Skeletal muscle tissue (tissue), 3 donors: ENCODE measurements at regions not wholly inside any gene's neighbourhood (a gene's known extent, or its start where the extent isn't known, plus 50 kb on each side); places are given as distances from the start of the nearest gene placed in this dataset.

ENCODE experiments used
- H3K27ac ChIP-seq: one replicate; pipeline ENCODE4 v1.7.0; 2013; ENCODE audit warnings: mild to moderate bottlenecking, low read depth, low read length, inconsistent platforms
- H3K27me3 ChIP-seq, 3 donors: one replicate each; pipeline ENCODE4 v1.7.0; 2013; ENCODE audit warnings: low read length in 3 of 3; ENCODE audit not compliant: control insufficient read depth in 3 of 3, insufficient read depth in 3 of 3
- H3K36me3 ChIP-seq, 3 donors: one replicate each; pipeline ENCODE4 v1.7.0; 2013; ENCODE audit warnings: low read length in 3 of 3; ENCODE audit not compliant: control insufficient read depth in 3 of 3, insufficient read depth in 3 of 3
- H3K4me1 ChIP-seq, 3 donors: one replicate each; pipeline ENCODE4 v1.7.0; 2013; ENCODE audit warnings: low read length in 3 of 3, mild to moderate bottlenecking in 3 of 3; ENCODE audit not compliant: control insufficient read depth in 3 of 3, insufficient read depth in 3 of 3
- H3K4me3 ChIP-seq, 3 donors: one replicate each; pipeline ENCODE4 v1.7.0; 2013; ENCODE audit warnings: low read length in 3 of 3
- H3K9ac ChIP-seq, 3 donors: one replicate each; pipeline ENCODE4 v1.7.0; 2013; ENCODE audit warnings: low read length in 3 of 3, mild to moderate bottlenecking in 3 of 3, moderate library complexity in 2 of 3, low read depth in 1 of 3
- H3K9me3 ChIP-seq, 3 donors: one replicate each; pipeline ENCODE4 v1.7.0; 2013; ENCODE audit warnings: low read length in 3 of 3; ENCODE audit not compliant: control insufficient read depth in 3 of 3
- donor health status: Osteomylitis.

DNA sequence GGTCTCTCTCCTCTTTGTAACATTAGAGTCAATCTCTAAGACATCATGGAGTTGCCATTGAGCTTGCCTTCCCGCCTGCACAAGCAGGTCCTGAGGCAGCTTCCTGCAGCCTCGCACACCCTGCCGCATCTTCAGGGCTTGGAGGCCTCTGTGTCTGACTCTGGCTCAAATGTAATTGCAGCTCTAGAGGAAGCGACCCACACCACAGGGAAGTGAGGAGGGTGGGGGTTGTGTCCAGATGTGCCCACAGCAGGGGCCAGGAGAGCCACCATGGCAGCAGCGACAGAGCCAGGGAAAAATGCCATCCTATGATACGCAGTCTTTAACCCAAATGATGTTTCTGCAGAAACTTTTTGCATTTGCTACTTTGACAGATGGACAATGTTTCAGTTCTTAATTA lies 216.0 kb upstream of the ZNF32 start:
- Histone ChIP-seq H3K27me3 (no peaks in the 10 kb centered on the region), H3K9ac (no peak overlapping the region), H3K9me3 (no peaks in the 10 kb centered on the region), H3K4me1 (peaks cover 18 to 31% (median 27%) of the 10 kb centered on the region in 3 donors), H3K4me3 (no peak overlapping the region), H3K27ac (peak overlapping the region; percentile 77), H3K36me3 (no peaks in the 10 kb centered on the region)

DNA sequence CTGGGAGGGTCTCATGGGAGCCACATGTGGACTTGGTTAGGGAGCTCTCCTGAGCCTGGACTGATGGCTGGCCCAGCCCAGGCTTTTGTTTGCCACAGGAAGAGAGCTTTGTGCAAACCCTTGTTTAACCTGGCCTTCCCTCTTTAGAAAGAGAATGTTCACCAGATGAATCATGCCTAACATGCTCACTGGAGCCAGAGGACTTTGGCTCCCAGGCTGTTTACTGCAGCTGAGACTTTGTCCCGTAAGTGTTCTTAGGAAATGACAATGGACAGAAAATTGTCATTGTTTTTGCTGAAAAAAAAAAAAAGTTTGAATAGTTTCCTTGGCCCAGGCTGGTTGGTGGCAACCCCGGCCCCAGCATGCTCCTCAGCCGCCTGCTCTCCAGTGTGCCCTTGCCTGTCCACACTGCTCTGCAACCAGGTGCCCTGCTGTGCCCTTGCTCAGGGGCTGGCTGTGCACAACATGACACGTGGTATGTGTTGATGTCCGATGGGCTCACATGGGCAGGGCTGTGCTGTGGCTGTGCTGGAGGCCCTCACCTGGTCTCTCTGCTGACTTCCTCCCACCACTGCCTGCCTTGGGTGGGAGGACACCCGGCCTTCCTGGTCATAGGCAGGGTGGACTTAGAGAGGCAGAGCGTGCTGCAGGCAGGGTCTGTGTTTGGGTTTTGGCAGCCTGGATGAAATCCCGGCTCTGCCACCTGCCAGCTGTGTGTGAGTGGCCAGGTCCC lies 215.3 kb upstream of the ZNF32 start:
- Histone ChIP-seq H3K36me3 (no peaks in the 10 kb centered on the region), H3K4me1 (peaks cover 18 to 27% (median 26%) of the 10 kb centered on the region in 3 donors), H3K27ac (peak overlapping the region; percentile 77), H3K4me3 (peak overlapping the region in 1 of 3 donors; percentile 13), H3K9ac (peak overlapping the region in 1 of 3 donors; percentile 66), H3K9me3 (no peaks in the 10 kb centered on the region), H3K27me3 (no peaks in the 10 kb centered on the region)

DNA sequence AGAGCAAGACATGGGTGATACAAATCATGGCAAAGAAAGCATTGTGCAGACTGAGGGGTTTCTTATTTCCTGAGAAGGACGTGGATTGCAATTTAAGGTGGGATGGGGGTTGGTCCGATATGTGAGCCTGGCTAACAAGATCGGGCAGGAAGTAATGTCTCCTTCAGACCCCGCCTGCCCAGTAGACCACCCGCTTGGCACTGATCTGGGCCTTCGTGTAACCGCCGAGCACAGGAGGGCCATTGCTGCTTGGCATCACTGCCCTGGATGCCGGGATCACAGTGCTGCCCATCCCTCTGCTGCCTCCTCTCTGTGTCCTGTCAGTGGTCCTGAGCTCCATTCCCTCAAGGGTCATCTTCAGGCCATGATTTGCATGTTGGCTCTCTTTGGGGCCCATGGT lies 214.6 kb upstream of the ZNF32 start:
- Histone ChIP-seq H3K4me3 (no peak overlapping the region), H3K27me3 (no peaks in the 10 kb centered on the region), H3K9ac (no peak overlapping the region), H3K27ac (peak overlapping the region; percentile 77), H3K36me3 (no peaks in the 10 kb centered on the region), H3K9me3 (no peaks in the 10 kb centered on the region), H3K4me1 (peaks cover 14 to 22% (median 22%) of the 10 kb centered on the region in 3 donors)

- no peak overlapping the region for H3K4me3 ChIP-seq
- H3K4me1 ChIP-seq: peaks cover 14 to 21% (median 19%) of the 10 kb centered on the region in 3 donors
- peak overlapping the region; percentile 77 for H3K27ac ChIP-seq
- no peaks in the 10 kb centered on the region for H3K27me3 ChIP-seq
- H3K9ac ChIP-seq: no peak overlapping the region
- no peaks in the 10 kb centered on the region for H3K36me3 ChIP-seq
- H3K9me3 ChIP-seq: no peaks in the 10 kb centered on the region
Observed at GRCh38 chr10:43862756-43863155, 214.1 kb upstream of the ZNF32 start.

DNA sequence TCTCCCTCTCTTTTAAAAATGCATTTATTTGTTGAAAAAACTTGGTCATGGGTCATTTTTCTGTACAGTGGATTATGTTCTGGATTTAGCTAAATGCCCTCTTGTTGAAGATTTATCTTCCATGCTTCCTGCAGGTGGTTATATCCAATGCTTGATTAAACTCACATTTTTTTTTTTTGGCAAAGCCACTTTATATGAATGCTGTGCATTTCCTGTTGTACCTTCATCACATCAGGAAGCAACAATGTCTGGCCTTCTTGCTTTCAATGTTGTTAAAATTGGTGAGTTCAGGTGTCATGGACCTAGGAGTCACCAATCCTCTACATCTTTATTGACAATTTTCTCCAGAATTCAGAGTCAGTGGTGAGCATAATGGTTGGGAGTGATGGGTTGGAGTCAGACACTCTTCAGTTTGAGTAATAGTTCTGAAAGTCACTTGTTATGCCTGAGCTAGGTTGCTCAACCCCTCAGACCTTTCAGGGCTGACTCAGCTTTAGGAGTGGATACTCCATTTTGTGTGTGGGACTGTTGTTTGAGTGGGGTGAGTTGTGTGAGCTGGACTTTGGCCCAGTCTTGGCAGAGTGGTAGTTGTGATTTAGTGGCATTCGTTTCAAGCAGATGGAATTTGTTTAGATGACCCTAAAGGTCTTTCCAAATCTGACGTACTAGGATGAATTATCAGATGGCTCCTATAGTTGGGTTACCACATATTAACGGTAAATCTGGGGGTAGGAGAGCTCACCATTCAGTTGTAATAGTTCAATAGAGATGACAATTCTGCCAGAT lies 213.5 kb upstream of the ZNF32 start:
- H3K27me3 ChIP-seq: no peaks in the 10 kb centered on the region
- H3K36me3 ChIP-seq: no peaks in the 10 kb centered on the region
- H3K27ac ChIP-seq: peak overlapping the region; percentile 77
- H3K4me3 ChIP-seq: no peak overlapping the region
- peaks cover 14 to 21% (median 19%) of the 10 kb centered on the region in 3 donors for H3K4me1 ChIP-seq
- H3K9ac ChIP-seq: no peak overlapping the region
- no peaks in the 10 kb centered on the region for H3K9me3 ChIP-seq

- H3K4me3 ChIP-seq: no peak overlapping the region
- no peaks in the 10 kb centered on the region for H3K36me3 ChIP-seq
- no peaks in the 10 kb centered on the region for H3K9me3 ChIP-seq
- no peak overlapping the region for H3K9ac ChIP-seq
- H3K27ac ChIP-seq: peak overlapping the region; percentile 31
- peaks cover 6 to 15% (median 10%) of the 10 kb centered on the region in 3 donors for H3K4me1 ChIP-seq
- no peaks in the 10 kb centered on the region for H3K27me3 ChIP-seq
Observed at GRCh38 chr10:43859016-43859525, 210.4 kb upstream of the ZNF32 start.

DNA sequence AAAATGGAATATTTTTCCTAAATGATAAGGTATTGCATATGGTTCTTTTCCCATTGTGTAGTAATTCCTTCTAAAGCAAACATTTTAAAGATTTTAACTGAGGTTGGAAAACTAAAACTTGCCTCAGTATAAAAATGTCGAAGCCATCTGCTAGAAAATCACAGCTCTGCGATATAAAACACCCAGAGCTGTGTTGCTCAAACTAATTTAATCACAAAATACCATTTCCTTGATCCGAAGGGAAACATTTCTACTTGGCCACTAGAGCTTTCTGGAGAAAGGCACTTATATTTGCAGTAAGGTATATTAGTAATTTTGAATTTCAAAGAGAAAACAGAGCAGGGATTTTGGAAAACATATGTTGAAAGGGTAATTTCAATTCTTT lies 209.2 kb upstream of the ZNF32 start:
- Histone ChIP-seq H3K4me3 (no peak overlapping the region), H3K4me1 (peaks cover 0 to 9% (median 3%) of the 10 kb centered on the region in 3 donors), H3K9ac (no peak overlapping the region), H3K9me3 (no peaks in the 10 kb centered on the region), H3K27ac (no peak overlapping the region), H3K36me3 (no peaks in the 10 kb centered on the region), H3K27me3 (no peaks in the 10 kb centered on the region)

DNA sequence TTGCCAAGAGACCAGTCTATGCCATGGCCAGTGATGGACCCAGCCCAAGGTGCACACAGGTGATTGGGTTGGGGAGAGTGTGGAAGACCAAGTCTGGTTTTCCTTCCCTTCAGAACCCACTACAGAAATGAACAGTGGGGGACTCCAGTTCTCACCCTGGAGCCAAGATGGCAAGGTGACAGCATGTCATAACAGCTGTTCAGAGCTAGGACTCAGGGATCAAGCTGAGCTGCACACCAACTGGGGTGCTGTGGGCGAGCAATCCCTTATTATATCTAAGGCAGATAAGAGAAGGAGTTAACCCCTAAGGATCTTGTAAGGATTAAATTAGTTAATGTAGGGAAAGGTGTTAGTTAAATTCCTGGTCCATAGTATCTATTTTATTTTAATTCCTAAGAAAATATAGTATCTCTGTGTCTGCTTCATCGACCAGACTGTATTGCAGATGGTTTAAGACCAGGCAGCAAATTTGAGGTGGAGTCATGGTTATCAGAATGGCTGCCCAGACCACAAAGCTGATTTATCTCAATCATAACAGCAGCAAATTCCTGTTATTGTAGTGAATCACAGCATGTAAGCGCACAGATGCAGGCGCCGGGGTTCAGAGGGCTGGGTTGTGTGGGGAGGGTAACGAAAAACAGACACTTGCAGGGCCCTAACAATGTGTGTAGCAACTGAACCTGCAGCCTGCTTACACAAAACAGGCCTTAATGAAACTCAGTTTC lies 208.7 kb upstream of the ZNF32 start:
- Histone ChIP-seq H3K4me3 (no peak overlapping the region), H3K27me3 (no peaks in the 10 kb centered on the region), H3K9ac (no peak overlapping the region), H3K36me3 (no peaks in the 10 kb centered on the region), H3K27ac (no peak overlapping the region), H3K9me3 (no peaks in the 10 kb centered on the region), H3K4me1 (peaks cover 0 to 9% (median 3%) of the 10 kb centered on the region in 3 donors)

- H3K36me3 ChIP-seq: no peaks in the 10 kb centered on the region
- H3K27me3 ChIP-seq: no peaks in the 10 kb centered on the region
- no peaks in the 10 kb centered on the region for H3K9me3 ChIP-seq
- no peak overlapping the region for H3K27ac ChIP-seq
- H3K4me1 ChIP-seq: peaks cover 0 to 9% (median 3%) of the 10 kb centered on the region in 3 donors
- no peak overlapping the region for H3K9ac ChIP-seq
- no peak overlapping the region for H3K4me3 ChIP-seq
Observed at GRCh38 chr10:43856299-43856698, 207.6 kb upstream of the ZNF32 start.
